NCI-H2107 treated with DMSO at 0.1 percent for 48 hours (cell line): ENCODE measurements at regions not wholly inside any gene's neighbourhood (a gene's known extent, or its start where the extent isn't known, plus 50 kb on each side); places are given as distances from the start of the nearest gene placed in this dataset.
A peak's percentile ranks its signal among the peaks of the same experiment; 100 is the strongest.

ENCODE experiments used
- DNase-seq: peaks from one replicate; lab custom pipeline; 2025; ENCODE audit not compliant: unreplicated experiment; lab: John Stamatoyannopoulos, UW

DNA sequence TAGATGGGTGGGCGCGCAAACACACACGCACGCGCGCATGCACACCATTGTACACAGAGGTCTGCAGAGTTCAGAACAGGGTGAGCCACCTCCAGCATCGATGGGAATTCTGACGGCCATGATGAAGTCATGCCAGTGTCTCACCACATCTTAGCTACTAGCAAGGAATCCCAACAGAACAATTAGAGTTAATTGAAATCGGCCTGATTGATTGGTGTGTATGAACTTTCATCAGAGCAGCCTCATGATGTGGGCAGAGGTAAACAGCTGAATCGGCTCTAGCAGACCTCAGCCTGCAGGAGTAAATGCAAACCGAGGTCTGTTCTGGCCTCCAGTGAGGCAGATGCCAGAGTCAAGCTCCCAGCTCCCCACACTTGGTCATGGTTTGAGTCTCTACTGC, 200.6 kb downstream of the CBLN1 start:
- DNase-seq: no peak

DNA sequence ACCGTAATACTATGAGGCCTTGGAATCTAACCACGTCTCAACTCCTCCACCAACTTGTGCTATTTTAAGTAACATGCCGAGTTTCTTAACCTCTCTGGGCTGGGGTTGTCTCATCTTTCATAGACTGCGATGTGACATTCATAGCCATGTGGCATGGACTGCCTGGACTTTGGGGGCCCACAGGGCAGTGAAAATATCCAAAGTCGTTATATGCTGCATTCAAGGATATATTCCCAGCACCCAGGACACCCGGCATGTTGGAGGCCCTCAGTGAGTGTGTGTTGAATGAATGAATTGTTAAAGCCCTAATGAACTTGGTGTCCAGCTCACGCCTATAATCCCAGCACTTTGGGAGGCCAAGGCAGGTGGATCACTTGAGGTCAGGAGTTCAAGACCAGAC, 203.1 kb downstream of the CBLN1 start:
- DNase-seq: no peak

DNA sequence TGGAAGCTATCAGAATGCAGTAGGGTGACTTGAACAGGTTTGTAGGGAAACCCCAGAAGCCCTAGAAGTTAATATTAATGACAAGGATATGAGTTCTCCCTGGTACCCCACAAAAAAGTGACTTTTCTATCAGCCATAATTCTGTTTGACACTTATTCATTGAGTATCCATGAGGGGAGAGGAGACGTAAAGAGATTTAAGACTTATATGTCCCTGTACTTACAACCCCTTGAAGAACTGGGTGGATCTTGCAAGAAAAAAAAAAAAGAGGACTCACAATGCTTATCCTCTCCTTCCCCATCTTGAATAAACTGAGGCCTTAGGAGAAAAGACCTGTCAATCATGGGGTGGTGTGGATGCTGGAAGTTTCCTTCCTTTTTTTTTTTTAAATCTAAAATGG, 203.5 kb downstream of the CBLN1 start:
- no peak for DNase-seq

DNA sequence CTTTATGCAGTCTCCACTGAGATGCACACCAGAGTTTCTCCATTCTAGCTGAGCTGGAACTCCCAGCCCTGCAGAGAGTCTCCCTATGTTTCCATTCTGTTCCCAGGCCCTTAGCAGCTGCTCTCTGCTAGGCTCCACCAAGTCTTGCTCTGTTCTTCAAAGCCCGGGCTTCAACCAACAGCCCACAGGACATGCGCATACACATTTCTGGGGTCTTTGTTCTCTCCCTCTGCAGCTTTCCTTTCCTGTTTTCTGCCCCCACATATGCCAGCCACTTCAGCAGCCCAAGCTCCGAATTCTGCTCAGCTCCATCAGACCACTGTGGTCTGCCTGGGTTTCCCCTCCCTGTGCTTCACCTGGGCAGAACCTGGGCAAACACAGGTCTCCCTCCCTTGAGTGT, 205.9 kb downstream of the CBLN1 start:
- no peak for DNase-seq

DNA sequence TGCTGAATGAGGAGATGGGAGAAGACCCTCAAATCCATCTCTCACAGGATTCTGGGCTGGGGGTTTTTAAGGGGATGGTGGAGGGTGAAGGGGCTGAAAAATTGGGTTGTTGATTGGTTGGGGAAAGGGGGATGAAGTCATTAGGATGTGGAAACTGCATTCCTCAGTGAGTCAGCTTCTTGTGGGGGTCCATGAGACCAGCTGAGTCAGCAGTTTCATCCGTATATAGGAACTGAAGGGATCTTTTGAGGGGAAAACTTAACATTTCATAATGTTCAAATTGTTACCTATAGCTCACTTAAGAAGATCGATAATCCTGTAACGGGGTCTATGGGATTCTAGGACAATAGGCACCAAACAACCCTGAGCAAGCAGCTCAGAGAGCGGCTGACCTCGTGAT, 213.4 kb downstream of the CBLN1 start:
- DNase-seq: no peak

DNA sequence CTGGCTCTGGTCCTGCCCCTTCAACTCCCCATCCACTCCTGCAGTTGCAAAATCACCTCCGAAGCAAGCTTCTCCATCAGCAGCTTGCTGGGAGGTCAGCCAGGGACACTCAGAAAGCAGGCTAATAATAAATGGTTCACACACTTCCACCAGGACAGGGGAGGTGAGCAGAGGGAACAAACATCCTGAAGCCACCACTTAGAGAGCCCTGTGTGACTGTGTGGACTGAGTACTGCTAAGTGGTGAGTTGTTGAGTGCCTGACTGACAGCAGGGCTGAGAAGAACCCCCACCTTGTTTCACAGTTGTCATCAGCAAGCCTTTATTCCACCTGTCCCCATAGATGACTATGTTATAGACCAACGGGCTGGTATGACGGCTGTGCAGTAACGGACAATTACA, 213.9 kb downstream of the CBLN1 start:
- no peak for DNase-seq

DNA sequence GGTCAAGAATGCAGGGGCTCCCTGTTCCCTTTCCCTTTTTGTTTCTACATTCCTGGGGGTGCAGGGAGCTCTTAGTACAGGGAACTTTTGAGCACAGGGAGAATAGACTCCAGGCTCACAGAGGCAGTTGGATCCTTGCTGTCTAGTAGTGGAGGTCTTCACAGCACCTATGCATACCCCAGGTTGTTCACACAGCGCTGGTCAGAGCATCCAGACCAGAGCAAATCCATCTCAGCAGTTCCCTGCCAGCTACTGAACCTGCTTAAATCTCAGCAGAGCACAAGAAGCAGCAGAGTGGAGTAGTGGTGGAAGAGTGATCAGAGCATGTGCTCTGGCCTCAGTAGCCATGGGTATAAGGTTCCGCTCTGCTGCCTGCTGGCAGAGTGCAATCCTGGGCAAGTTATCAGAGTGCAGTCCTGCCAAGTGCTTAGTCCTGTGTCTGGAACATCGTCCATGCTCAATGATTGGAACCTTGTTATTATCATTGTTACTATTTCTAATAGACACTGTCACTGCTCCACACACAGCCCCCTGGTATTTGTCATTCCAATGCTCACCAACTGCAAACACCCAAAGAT, 220.4 kb downstream of the CBLN1 start:
- no peak for DNase-seq

DNA sequence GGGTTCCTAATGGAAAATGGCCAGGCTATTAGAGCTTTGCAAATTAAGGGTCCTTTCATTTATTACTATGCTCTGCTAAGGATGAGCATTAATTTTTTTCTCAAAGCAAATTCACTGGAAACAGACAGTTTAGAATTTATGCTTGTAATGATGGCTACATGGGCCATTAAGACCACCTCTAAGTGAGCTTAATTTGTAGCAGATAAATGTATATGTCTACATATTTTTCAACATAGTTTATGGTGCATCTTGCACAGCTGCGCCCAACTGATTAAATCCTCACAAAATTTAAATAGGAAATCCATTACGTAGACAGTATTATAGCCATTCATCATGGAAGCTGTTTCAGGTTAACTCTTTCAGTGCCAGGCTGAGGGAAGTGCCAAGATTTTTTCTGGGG, 220.9 kb downstream of the CBLN1 start:
- no peak for DNase-seq

DNA sequence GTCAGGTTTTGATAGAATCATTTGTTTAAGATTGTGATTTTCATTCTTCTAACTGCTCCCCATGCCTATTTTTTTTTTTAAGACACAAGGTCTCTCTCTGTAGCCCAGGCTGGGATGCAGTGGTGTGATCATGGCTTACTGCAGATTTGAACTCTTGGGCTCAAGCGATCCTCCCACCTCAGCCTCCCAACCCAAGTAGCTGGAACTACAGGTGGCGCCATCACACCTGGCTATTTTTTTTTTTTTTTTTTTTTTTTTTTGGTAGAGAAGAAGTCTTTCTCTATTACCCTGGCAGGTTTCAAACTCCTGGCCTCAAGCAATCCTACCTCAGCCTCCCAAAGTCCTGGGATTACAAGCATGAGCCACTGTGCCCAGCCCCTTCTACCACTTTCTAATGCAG, 223.3 kb downstream of the CBLN1 start:
- DNase-seq: no peak

DNA sequence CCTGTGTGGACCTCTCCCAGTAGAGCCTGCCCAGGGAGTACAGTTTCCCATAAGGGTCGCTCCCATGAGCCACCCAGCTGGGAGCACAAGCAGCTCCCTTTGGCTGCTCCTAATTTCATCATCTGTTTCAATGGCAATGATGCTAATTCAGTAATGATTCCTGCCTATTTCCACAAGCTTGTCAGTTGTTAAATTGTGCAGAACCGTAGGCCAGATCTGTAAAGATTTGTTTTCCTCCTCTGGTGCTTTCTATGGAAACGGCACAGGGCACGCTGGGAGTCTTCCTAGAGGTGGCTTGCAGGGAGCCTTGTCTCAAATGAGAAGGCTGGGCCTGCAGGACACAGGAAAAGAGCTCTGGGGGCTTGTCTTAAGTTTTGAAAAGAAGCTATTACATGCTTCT, 223.7 kb downstream of the CBLN1 start:
- no peak for DNase-seq

DNA sequence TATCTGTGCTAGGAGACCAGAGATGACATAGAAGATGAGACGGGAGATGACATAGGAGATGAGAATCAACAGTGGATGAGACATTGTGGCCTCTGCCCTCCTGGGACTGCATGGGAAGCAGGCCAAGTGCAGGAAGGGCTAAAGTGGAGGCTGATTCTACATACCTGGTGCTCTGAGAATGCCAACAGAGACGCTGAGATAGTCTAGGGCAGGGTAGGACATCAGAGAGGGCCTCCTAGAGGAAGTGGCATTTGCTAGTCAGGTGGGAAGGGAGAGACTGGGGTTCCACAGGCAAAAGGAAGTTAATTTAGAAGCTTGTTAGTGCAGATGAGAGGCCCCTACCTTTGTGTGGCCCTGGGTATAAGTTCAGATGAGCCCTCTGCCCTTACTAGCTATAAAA, 224.2 kb downstream of the CBLN1 start:
- no peak for DNase-seq

DNA sequence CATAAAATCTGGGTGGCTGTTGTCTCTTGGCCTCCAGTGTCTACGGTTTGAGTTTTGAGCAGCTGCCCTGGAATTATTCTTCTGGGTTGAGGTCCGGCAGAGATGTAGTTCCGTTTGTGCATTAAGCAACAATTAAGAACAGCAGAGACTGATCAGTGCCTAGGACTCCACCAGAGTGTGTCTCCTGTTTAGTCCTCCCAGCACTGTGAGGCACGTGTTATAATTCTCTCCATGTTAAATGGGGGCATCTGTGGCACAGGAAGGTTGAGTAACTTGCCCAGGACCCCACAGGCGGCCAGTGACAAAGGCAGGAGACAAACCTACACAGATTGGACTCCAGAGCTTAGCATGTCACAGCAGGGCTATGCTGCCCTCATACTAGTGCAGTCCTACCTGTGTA, 225.1 kb downstream of the CBLN1 start:
- no peak for DNase-seq

DNA sequence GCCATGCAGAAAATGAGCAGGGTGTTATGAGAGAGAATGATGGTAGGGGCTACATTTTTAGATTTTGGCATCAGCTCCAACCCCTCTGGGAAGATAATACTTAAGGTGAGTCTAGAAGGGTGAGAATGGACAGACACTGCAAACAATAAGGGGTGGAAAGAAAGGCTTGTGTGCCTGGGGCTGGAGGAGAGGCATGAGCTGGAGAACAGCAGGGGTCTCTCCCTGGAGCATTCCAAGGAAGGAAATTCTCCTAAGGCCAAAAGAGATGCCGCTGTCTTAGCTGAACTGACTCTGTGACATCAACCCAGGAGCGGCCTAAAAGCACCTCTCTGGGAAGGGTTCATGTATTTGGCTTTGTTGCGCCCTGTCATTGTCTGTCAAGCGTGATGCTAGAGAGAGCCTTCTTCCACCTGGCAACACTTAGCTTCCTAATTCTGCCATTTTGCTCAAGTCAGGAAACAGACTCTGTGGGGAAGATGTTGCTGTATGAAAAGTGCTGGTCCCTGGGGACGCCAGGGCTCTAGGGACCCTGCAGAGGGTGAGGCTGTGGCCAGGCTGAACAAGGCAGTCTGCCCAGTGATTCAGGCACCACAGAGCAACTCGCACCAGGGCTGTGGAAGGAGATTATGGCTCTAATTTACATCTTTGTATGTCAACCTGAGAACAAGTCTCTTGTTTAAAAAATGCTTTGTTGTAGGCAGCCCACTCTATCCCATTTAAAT, 225.7 kb downstream of the CBLN1 start:
- DNase-seq: peak; percentile 84

DNA sequence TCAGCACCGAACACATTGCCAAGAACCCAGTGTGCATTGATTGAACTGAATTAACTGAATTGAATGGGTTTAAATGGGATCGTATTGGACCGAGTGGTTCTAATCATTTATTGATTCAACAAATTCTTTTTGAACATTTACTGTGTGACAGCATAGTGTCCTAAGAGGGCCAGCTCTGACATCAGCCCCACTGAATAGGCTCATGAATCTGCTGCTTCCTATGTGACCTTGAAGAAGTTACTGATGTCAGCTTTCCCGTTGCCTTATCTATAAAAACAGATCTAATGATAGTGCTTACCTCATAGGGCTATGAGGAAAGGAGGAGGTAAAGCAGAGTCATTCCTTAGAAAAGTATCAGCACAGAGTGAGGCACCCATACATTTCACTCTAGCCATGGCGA, 226.3 kb downstream of the CBLN1 start:
- DNase-seq: no peak

DNA sequence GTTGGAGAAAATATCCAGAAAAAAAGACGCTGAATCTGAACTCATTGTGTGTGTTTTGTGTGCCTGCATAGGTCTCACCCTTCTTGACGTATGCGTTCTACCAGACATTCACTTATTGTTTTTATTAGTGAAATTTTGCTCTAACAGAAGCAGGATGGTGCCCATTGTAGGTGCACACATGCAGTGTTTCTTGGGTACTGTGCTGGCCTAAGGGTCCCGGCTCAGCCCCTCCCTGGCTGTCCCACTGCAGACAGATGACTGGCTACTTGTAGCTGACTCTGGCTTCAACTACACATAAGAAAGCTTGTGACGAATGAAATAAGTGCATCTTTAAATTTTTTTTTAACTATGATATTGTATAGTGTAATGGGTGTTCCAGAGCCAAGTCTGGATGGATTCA, 227.0 kb downstream of the CBLN1 start:
- DNase-seq: no peak

DNA sequence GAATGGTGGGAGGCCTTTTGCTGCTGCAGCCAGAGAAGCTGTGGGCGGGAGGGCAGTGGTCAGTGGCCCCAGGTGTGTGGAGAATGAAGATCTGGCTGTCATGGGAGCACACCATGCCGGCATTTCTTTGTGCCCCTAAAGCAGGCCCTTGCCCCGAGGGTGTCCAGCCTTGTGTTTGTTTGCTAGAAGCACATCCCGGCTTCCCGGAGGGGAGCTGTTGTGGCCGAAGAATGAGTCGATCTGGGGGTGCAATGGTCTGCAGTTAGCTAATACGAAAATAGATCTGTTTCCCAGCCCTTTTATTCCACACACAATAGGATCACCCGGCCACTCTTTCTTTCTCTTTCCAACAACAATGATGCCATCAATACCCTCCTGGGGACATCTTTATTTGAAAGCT, 228.8 kb downstream of the CBLN1 start:
- DNase-seq: no peak

DNA sequence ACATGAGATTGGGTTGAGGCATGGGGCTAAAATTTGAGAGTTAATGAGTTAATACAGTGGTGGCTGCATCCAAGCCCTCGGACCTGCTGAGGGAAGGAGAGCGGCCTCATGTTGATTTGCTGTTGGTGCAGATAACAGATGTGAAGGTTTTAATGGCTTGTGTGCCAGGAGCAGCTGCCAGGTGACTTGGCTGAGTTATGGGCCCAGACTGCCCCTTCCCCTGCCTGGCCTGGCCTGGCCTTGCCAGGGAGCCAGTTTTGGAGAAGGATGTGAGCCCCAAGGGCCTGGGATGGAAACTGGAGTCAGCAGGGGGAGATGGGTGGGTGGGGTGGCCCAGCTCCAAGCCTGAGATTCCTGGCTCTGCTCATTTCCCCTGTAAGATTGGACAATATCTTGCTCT, 230.1 kb downstream of the CBLN1 start:
- DNase-seq: no peak

DNA sequence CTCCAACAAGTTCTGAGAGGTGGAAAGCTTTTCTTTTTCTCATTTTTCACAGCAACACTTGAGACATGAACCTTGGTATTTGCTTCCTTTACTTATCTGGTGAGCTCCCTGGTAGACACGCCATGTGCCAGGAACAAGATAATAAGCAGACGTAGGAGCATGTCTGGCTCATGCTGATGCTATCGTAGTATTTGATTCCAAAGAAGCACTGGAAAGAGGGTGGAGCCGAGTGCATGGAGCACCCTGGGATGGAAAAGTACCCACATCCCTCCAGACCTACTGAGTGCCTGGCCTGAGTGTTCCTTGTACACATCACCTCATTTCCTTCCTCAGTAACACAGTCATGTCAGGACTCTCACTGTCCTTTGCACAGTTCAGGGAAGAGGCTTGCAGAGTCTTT, 231.0 kb downstream of the CBLN1 start:
- no peak for DNase-seq

DNA sequence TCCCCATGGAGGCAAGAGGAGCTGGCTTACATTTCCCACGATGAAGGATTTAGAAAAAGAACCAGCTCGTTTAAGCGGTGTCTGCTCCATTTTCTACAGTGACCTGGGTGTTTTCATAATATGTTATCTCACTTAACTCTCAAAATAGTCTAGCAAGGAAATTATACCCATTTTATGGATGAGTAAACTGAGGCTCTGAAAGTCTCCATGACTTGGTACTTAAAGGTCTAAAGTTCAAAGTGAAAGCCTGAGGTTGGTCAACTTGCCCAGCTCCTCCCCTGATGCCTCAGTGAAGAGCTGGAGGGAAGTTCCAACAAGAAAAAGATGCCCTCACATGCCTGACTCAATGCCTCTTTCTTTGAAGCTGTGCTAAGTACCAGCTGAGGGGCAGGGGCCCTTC, 232.0 kb downstream of the CBLN1 start:
- DNase-seq: no peak

DNA sequence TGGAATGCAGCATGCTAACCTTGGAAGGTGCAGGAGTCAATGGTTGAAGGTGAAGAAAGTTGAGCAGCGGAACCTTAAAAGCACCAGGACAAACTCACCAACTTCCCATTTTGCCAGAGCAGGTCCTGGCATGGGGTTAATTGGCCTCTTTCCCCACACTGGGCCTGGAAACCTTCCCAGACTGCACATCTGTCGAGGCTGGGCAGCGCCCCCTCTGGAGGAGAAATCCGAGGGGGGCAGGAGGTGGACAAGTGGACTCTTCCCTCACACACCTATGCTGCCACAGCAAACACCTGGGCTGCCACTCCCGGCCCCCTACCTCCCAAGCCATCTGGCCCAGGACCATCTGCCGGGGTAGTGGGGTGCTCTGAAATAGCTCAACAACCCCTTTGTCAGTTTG, 232.4 kb downstream of the CBLN1 start:
- no peak for DNase-seq

DNA sequence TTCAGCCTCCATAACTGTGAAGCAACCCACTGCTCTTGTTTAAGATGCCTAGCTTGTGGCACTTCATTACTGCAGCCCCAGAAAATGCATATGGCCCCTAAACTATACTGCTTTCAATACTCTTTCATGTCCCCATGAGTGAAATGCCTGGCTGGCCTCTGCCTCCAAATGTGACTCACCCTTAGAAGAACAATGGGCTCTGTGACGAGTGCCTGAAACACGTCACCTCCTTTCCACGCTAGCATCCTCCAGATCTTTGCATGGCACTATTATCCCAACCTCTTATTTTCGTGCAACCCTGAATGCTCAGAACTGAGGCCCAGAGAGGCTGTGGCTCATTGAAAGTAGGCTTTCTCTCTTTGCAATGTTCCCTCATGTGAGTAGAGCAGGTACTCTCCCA, 233.1 kb downstream of the CBLN1 start:
- DNase-seq: no peak

DNA sequence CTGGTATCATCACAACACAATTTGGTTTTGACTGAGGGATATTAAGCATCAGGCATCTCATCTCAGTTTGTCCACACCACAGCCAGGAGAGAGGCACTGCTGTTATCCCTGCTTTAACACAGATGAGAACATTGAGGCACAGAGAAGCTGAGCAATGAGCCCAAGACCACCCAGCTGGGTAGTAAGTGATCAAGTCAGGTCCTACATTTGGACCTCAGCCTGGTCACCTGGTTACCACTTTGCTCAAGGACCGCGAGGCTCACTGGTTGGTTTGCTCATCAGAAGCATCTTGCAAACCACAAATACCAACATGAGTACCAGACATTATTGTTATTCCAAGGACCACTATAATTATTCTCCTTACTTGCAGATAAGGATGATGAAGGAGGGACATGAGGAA, 245.5 kb downstream of the CBLN1 start:
- no peak for DNase-seq

DNA sequence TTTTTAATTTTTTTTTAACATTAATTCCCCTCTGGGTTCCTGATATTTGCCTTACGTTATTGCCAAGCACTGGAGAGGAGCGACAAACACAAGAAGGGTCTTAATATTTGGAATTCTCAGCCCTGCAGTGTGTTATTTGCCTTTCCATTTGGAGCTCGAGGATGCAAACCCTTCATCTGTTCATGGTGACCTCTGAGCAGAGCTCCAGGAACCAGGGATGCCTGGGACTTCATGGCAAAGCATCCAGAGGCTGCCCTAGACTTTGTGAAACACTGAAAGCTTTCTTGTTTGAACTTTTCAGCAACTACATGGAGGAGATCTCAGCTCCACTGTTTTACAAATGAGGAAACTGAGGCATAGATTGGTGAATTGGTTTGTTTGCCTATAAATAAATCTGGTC, 254.2 kb downstream of the CBLN1 start:
- DNase-seq: no peak
